Keratinocyte (primary cell): ENCODE measurements at regions not wholly inside any gene's neighbourhood (a gene's known extent, or its start where the extent isn't known, plus 50 kb on each side); places are given as distances from the start of the nearest gene placed in this dataset.
A peak's percentile ranks its signal among the peaks of the same experiment; 100 is the strongest.

Experiments used
- DNase-seq: peaks from one replicate; pipeline ENCODE4 v3.0.0-alpha.2; 2011; ENCODE audit warnings: low read depth, missing footprints, low spot score
- FAIRE-seq: peaks from 2 replicates; lab custom pipeline; 2011; peaks lifted over from hg19 to GRCh38; lab: Jason Lieb, UNC
- H2AFZ ChIP-seq: 2 replicates; pipeline ENCODE4 v1.6.0; 2012; ENCODE audit warnings: low read length, control low read depth, inconsistent platforms; ENCODE audit not compliant: control insufficient read depth
- H3K27ac ChIP-seq: 2 replicates; pipeline ENCODE4 v1.5.1; 2011; ENCODE audit warnings: low read length; ENCODE audit not compliant: control insufficient read depth, insufficient read depth
- H3K27me3 ChIP-seq: 3 replicates; pipeline ENCODE4 v1.6.0; 2011; ENCODE audit warnings: low read length; ENCODE audit not compliant: control insufficient read depth, insufficient read depth; ENCODE audit errors: extremely low read depth
- H3K36me3 ChIP-seq, 2 experiments: 2 replicates in 1 of 2; 3 replicates in 1 of 2; pipeline ENCODE4 v1.5.1; 2011; ENCODE audit warnings: low read length in 2 of 2, mild to moderate bottlenecking in 1 of 2; ENCODE audit not compliant: control insufficient read depth in 2 of 2, insufficient read depth in 2 of 2; ENCODE audit errors: extremely low read depth in 1 of 2
- H3K4me1 ChIP-seq: 3 replicates; pipeline ENCODE4 v1.5.1; 2011; ENCODE audit warnings: low read length; ENCODE audit not compliant: control insufficient read depth, insufficient read depth; ENCODE audit errors: extremely low read depth
- H3K4me2 ChIP-seq: 3 replicates; pipeline ENCODE4 v1.6.0; 2011; ENCODE audit warnings: low read depth, low read length; ENCODE audit not compliant: control insufficient read depth, insufficient read depth; ENCODE audit errors: extremely low read depth
- H3K4me3 ChIP-seq, 3 experiments: fragments of 200-600 bp in 1 of 3; sonication (generic) in 1 of 3; 2 replicates in 2 of 3; 3 replicates in 1 of 3; pipeline ENCODE4 v1.5.1; 2011 to 2016; ENCODE audit warnings: low read length in 3 of 3, mild to moderate bottlenecking in 3 of 3, control low read depth in 2 of 3, inconsistent platforms in 1 of 3, low read depth in 1 of 3, mixed read lengths in 1 of 3, mixed run types in 1 of 3, moderate library complexity in 1 of 3; ENCODE audit not compliant: control insufficient read depth in 2 of 3, insufficient read depth in 2 of 3; ENCODE audit errors: extremely low read depth in 1 of 3
- H3K79me2 ChIP-seq: 2 replicates; pipeline ENCODE4 v1.6.0; 2012; ENCODE audit warnings: low read length; ENCODE audit not compliant: control insufficient read depth, insufficient read depth
- H3K9ac ChIP-seq: 3 replicates; pipeline ENCODE4 v1.6.0; 2011; ENCODE audit warnings: low read length; ENCODE audit not compliant: control insufficient read depth, insufficient read depth; ENCODE audit errors: extremely low read depth
- H3K9me1 ChIP-seq: 3 replicates; pipeline ENCODE4 v1.6.0; 2011; ENCODE audit warnings: low read length; ENCODE audit not compliant: control insufficient read depth, insufficient read depth; ENCODE audit errors: extremely low read depth
- H3K9me3 ChIP-seq: 2 replicates; pipeline ENCODE4 v1.5.1; 2012; ENCODE audit warnings: low read depth, low read length; ENCODE audit not compliant: control insufficient read depth
- H4K20me1 ChIP-seq: 3 replicates; pipeline ENCODE4 v1.6.0; 2011; ENCODE audit warnings: low read length; ENCODE audit not compliant: control insufficient read depth, insufficient read depth; ENCODE audit errors: extremely low read depth
- CTCF ChIP-seq, 3 experiments: IDR thresholded peaks in 1 of 3; conservative IDR thresholded peaks in 1 of 3; optimal IDR thresholded peaks in 1 of 3; 2 replicates in 2 of 3; 3 replicates in 1 of 3; pipeline versions ENCODE3 to v1.5.1; 2011; ENCODE audit warnings: low read length in 3 of 3, mild to moderate bottlenecking in 3 of 3, moderate library complexity in 2 of 3, control low read depth in 1 of 3, inconsistent platforms in 1 of 3; ENCODE audit not compliant: insufficient read depth in 2 of 3; ENCODE audit errors: extremely low read depth in 1 of 3
- EZH2 ChIP-seq: IDR thresholded peaks from one replicate; pipeline ENCODE4 v1.6.1; 2012; ENCODE audit warnings: inconsistent platforms, mild to moderate bottlenecking, low read length, moderate library complexity
- dilution Hi-C: fragments of 300-500 bp; cut with MboI; formaldehyde crosslinking; loops from one replicate; pipeline ENCODE4 v1.7.0; 2020; ENCODE audit warnings: low sequenced_read_pairs; ENCODE audit not compliant: extremely low pct_ligation_motif_present

GRCh38 chr7:18145160-18145559 lies 117.5 kb upstream of the PRPS1L1 start:
- Histone ChIP-seq H3K36me3 (no peaks in the 10 kb centered on the region), H3K79me2 (no peaks in the 10 kb centered on the region), H2AFZ (no peak overlapping the region), H3K9me1 (no peaks in the 10 kb centered on the region), H3K4me1 (no peaks in the 10 kb centered on the region), H3K4me2 (no peak overlapping the region), H3K4me3 (no peak overlapping the region), H3K9me3 (no peaks in the 10 kb centered on the region), H4K20me1 (no peaks in the 10 kb centered on the region), H3K9ac (no peak overlapping the region), H3K27me3 (no peaks in the 10 kb centered on the region), H3K27ac (no peak overlapping the region)
- TF ChIP-seq EZH2 (no peak), CTCF (optimal IDR thresholded peaks at IDR 0.05 in 1 of 3, IDR thresholded peaks at IDR 0.05 in 1 of 3, conservative IDR thresholded peaks at IDR 0.05 in 1 of 3; ENCODE audit: extremely low read depth in 1 of 3, insufficient read depth in 2 of 3, low read length in 3 of 3) (no peak)
- dilution Hi-C loops = no loop called here
- DNase-seq (no peak), FAIRE-seq (no peak)

- no peaks in the 10 kb centered on the region for H3K27me3 ChIP-seq
- TF ChIP-seq EZH2 (no peak), CTCF (optimal IDR thresholded peaks at IDR 0.05 in 1 of 3, IDR thresholded peaks at IDR 0.05 in 1 of 3, conservative IDR thresholded peaks at IDR 0.05 in 1 of 3; ENCODE audit: extremely low read depth in 1 of 3, insufficient read depth in 2 of 3, low read length in 3 of 3) (peak in 1 of 3 experiments; percentile 4)
- H2AFZ ChIP-seq = no peak overlapping the region
- no peaks in the 10 kb centered on the region for H3K79me2 ChIP-seq
- H3K27ac ChIP-seq = no peak overlapping the region
- DNase-seq (no peak), FAIRE-seq (no peak)
- no peaks in the 10 kb centered on the region for H3K9me3 ChIP-seq
- dilution Hi-C loops = no loop called here
- H3K9ac ChIP-seq = no peak overlapping the region
- H3K4me2 ChIP-seq = no peak overlapping the region
- no peaks in the 10 kb centered on the region for H3K9me1 ChIP-seq
- H4K20me1 ChIP-seq = no peaks in the 10 kb centered on the region
- H3K4me3 ChIP-seq = no peak overlapping the region
- no peaks in the 10 kb centered on the region for H3K4me1 ChIP-seq
- H3K36me3 ChIP-seq = no peaks in the 10 kb centered on the region
Observed at GRCh38 chr7:18151422-18151821, 123.8 kb upstream of the PRPS1L1 start.
